WTC11 (cell line): ENCODE measurements at regions not wholly inside any gene's neighbourhood (a gene's known extent, or its start where the extent isn't known, plus 50 kb on each side); places are given as distances from the start of the nearest gene placed in this dataset.

ENCODE experiments used
- CTCF ChIP-seq: fragments of 200-600 bp; IDR thresholded peaks from 2 replicates; pipeline ENCODE4 v1.8.0; 2022; ENCODE audit warnings: antibody characterized with exemption
- TCF7 ChIP-seq: sonication (generic); formaldehyde crosslinking; IDR thresholded peaks from 2 replicates; pipeline ENCODE4 v1.8.0; 2022; ENCODE audit warnings: mild to moderate bottlenecking, low read depth, missing genetic modification reagents, moderate library complexity

DNA sequence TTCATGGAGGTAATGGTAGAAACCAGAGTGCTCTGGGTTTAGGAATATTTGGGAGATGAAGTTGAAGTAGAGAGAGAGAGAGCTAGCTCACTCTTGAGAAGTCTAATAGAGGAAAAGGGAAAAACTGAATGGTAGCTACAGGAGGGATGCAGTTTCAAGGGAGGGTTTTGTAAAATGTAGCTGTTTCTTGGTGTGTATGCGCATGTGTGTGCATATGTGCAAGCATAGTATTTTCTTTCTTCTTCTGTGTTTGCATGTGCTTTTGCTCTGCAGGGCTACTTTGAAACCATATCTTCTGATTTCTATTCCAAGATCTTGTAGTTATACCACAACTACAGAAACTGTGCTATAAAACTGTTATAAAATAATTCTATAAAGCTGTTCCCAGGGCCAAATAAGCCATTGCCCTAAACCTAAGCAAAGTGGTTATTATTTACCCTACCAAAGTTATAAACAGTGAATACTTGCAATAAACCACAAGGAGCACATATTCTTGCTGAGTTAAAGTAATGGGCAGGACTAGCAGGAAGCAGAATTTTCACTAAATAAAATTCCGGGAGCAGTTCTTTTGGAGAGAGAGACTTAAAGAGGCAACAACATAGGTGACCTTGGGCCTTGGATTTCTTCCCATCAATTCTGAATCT, 145.3 kb upstream of the ZNF521 start:
- TF ChIP-seq CTCF (no peak), TCF7 (no peak)
